Activated naive CD4-positive, alpha-beta T cell treated with anti-CD3 and anti-CD28 coated beads, Interleukin-2, amount 50 U/mL, for 24 hours (primary cell): ENCODE measurements at regions not wholly inside any gene's neighbourhood (a gene's known extent, or its start where the extent isn't known, plus 50 kb on each side); places are given as distances from the start of the nearest gene placed in this dataset.

Source experiments
- H3K27ac Mint-ChIP-seq: one replicate; pipeline ENCODE4 v1.8.0; 2021; ENCODE audit warnings: mild to moderate bottlenecking, mixed read lengths
- H3K27me3 Mint-ChIP-seq: one replicate; pipeline ENCODE4 v1.8.0; 2021; ENCODE audit warnings: mixed read lengths
- H3K36me3 Mint-ChIP-seq: one replicate; pipeline ENCODE4 v1.8.0; 2021; ENCODE audit warnings: mixed read lengths
- H3K4me1 Mint-ChIP-seq: one replicate; pipeline ENCODE4 v1.8.0; 2021; ENCODE audit warnings: mixed read lengths
- H3K4me3 Mint-ChIP-seq: one replicate; pipeline ENCODE4 v1.8.0; 2021; ENCODE audit warnings: mild to moderate bottlenecking, mixed read lengths
- H3K9me3 Mint-ChIP-seq: one replicate; pipeline ENCODE4 v1.8.0; 2021; ENCODE audit warnings: mixed read lengths

- Mint-ChIP-seq H3K27me3 (no peaks in the 10 kb centered on the region), H3K27ac (no peak overlapping the region), H3K4me1 (no peaks in the 10 kb centered on the region), H3K36me3 (no peaks in the 10 kb centered on the region), H3K4me3 (no peak overlapping the region), H3K9me3 (no peaks in the 10 kb centered on the region)
Observed at GRCh38 chr21:22468893-22469292, 1470.7 kb downstream of the NCAM2 start.

DNA sequence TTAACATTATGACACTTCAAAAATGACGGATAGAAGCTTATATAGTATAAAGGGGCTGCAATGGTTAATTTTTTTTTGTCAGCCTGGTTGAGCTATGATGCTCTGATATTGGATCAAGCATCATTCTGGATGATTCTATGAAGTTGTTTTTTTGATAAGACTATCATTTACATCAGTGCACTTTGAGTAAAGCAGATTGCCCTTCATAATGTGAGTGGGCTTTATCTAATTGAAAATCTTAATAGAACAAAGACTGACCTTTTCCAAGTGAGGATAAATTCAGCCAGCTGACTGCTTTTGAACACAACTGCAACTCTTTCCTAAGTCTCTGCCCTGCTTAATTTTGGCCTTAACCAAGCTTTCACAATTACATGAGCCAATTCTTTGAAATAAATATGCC, 1476.2 kb downstream of the NCAM2 start:
- H3K4me1 Mint-ChIP-seq, result no peaks in the 10 kb centered on the region
- H3K36me3 Mint-ChIP-seq, result no peaks in the 10 kb centered on the region
- no peak overlapping the region for H3K27ac Mint-ChIP-seq
- no peak overlapping the region for H3K4me3 Mint-ChIP-seq
- peaks cover 10% of the 10 kb centered on the region for H3K9me3 Mint-ChIP-seq
- no peaks in the 10 kb centered on the region for H3K27me3 Mint-ChIP-seq

GRCh38 chr21:22476214-22476613, 1478.0 kb downstream of the NCAM2 start:
- H3K4me3 Mint-ChIP-seq, result no peak overlapping the region
- H3K4me1 Mint-ChIP-seq, result no peaks in the 10 kb centered on the region
- no peak overlapping the region for H3K27ac Mint-ChIP-seq
- peaks cover 14% of the 10 kb centered on the region for H3K9me3 Mint-ChIP-seq
- no peaks in the 10 kb centered on the region for H3K36me3 Mint-ChIP-seq
- H3K27me3 Mint-ChIP-seq, result no peaks in the 10 kb centered on the region

- Mint-ChIP-seq H3K27ac (no peak overlapping the region), H3K9me3 (peaks cover 14% of the 10 kb centered on the region), H3K4me1 (no peaks in the 10 kb centered on the region), H3K4me3 (no peak overlapping the region), H3K27me3 (no peaks in the 10 kb centered on the region), H3K36me3 (no peaks in the 10 kb centered on the region)
Observed at GRCh38 chr21:22476726-22477646, 1478.8 kb downstream of the NCAM2 start.

DNA sequence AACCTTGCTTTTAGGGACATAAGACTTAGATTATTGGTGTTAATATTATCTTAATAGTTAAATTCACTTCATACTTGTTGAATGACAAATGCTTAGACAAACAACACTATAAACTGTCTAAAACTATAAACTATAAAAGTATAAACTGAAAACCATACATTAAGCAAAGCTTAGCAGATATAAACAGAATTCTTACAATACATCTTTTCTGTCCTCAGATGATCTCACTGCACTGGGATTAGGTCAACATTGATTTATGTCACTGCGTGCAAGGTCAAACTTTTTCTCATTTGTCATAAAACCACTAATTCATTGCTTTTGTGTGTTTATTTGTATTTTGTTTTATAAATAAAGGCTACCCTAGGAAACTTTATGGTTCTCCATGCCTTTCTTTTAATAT, 1491.8 kb downstream of the NCAM2 start:
- Mint-ChIP-seq H3K4me1 (no peaks in the 10 kb centered on the region), H3K9me3 (peaks cover 7% of the 10 kb centered on the region), H3K4me3 (no peak overlapping the region), H3K27ac (no peak overlapping the region), H3K36me3 (no peaks in the 10 kb centered on the region), H3K27me3 (no peaks in the 10 kb centered on the region)

GRCh38 chr21:22516230-22516629, 1518.0 kb downstream of the NCAM2 start:
- Mint-ChIP-seq H3K27ac (no peak overlapping the region), H3K4me1 (no peaks in the 10 kb centered on the region), H3K36me3 (no peaks in the 10 kb centered on the region), H3K9me3 (no peaks in the 10 kb centered on the region), H3K4me3 (no peak overlapping the region), H3K27me3 (no peaks in the 10 kb centered on the region)

- Mint-ChIP-seq H3K27ac (no peak overlapping the region), H3K27me3 (no peaks in the 10 kb centered on the region), H3K4me1 (no peaks in the 10 kb centered on the region), H3K36me3 (no peaks in the 10 kb centered on the region), H3K9me3 (peaks cover 29% of the 10 kb centered on the region), H3K4me3 (no peak overlapping the region)
Observed at GRCh38 chr21:22535630-22536029, 1537.4 kb downstream of the NCAM2 start.

GRCh38 chr21:22536509-22536908, 1538.3 kb downstream of the NCAM2 start:
- Mint-ChIP-seq H3K36me3 (no peaks in the 10 kb centered on the region), H3K4me3 (no peak overlapping the region), H3K27ac (no peak overlapping the region), H3K9me3 (peaks cover 29% of the 10 kb centered on the region), H3K4me1 (no peaks in the 10 kb centered on the region), H3K27me3 (no peaks in the 10 kb centered on the region)

DNA sequence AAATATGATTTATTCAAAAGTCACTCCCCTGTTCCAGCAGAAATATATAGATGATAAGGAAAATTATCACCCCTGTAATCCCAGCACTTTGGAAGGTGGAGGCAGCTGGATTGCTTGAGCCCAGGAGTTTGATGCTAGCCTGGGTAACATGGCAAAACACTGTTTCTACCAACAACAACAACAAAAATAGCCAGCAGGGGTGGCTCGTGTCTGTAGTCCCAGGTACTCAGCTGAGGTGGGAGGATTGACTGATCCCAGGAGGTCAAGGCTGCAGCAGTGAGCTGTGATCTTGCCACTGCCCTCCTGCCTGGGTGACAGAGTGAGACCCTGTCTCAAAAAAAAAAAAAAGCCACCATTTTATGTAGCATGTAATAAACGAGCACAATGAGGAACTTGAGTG, 1546.5 kb downstream of the NCAM2 start:
- H3K27me3 Mint-ChIP-seq, result no peaks in the 10 kb centered on the region
- H3K4me1 Mint-ChIP-seq, result no peaks in the 10 kb centered on the region
- H3K27ac Mint-ChIP-seq, result no peak overlapping the region
- H3K9me3 Mint-ChIP-seq, result no peaks in the 10 kb centered on the region
- H3K4me3 Mint-ChIP-seq, result no peak overlapping the region
- no peaks in the 10 kb centered on the region for H3K36me3 Mint-ChIP-seq

DNA sequence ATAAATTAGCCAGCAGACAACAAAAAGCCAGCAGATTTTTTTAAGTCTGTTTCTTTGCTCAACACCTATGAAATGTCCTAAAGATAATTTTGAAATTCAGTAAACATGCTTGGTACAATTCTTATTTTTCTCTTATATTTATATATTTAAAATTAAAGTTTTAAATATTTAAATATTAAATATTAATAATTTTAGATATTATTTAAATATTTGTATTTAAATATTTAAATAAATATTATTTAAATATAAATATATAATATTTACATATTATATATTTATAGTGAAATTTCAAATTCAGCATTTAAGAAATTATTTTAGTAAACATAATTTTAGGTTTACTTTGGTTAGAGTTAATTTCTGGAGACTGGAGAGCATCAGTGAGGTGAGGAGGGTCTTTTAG, 1554.2 kb downstream of the NCAM2 start:
- no peaks in the 10 kb centered on the region for H3K27me3 Mint-ChIP-seq
- H3K36me3 Mint-ChIP-seq, result no peaks in the 10 kb centered on the region
- H3K4me3 Mint-ChIP-seq, result no peak overlapping the region
- no peaks in the 10 kb centered on the region for H3K4me1 Mint-ChIP-seq
- no peaks in the 10 kb centered on the region for H3K9me3 Mint-ChIP-seq
- no peak overlapping the region for H3K27ac Mint-ChIP-seq

GRCh38 chr21:22554690-22555316, 1556.6 kb downstream of the NCAM2 start:
- Mint-ChIP-seq H3K36me3 (no peaks in the 10 kb centered on the region), H3K4me1 (no peaks in the 10 kb centered on the region), H3K9me3 (peaks cover 4% of the 10 kb centered on the region), H3K4me3 (no peak overlapping the region), H3K27ac (no peak overlapping the region), H3K27me3 (no peaks in the 10 kb centered on the region)

DNA sequence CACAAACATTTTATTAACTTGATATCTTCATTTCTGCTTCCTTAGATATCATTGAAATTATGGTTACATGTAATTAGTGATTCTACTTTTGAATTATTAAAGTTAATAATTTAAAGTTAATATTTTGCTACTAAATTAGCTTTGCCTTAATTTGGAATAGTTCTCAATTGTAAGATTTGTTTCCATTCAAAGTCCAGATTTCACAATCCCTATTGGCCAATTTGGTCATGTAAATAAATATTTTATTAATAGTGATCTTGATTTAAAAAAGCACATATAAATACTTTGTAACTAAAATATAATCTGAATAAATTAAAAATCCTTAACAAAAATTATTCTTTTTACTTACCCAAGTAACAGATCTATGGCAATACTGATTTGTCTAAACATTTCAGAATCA, 1558.6 kb downstream of the NCAM2 start:
- no peak overlapping the region for H3K4me3 Mint-ChIP-seq
- peaks cover 4% of the 10 kb centered on the region for H3K9me3 Mint-ChIP-seq
- H3K4me1 Mint-ChIP-seq, result no peaks in the 10 kb centered on the region
- H3K27me3 Mint-ChIP-seq, result no peaks in the 10 kb centered on the region
- H3K36me3 Mint-ChIP-seq, result no peaks in the 10 kb centered on the region
- no peak overlapping the region for H3K27ac Mint-ChIP-seq

DNA sequence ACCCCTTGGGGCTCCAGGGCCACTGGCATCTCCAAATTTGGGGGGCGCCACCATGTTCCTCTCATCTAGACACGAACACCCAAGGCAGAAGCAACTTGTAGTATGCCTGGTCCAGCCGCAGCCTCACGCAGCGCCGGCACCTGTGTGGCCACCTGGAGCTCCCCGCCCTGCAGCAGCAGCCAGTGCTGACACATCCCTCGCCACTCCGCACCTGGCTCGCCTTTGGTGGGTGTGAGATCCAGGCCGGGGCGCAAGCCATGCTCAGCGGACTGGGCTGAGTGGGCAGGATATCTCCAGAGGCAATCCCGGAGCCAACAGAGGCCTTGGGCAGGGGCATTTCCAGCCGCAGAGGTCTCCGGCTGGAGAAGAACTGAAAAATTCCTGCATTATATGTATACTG, 1563.7 kb downstream of the NCAM2 start:
- no peaks in the 10 kb centered on the region for H3K27me3 Mint-ChIP-seq
- H3K4me1 Mint-ChIP-seq, result no peaks in the 10 kb centered on the region

DNA sequence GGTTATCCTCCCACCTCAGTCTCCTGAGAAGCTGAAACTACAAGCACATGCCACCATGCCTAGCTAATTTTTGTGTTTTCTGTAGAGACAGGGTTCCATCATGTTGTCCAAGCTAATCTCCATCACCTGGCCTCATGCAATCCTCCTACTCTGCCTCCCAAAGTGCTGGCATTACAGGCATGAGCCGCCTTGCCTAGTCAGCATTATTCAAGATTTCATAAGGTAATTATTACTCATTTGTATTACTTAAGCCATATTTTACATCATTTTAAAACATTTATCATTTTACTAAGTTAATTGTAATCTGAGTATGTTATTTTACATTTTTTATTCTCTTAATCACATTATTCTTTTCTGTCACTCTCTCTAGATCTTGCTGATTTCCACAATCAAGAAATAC, 1575.6 kb downstream of the NCAM2 start:
- Mint-ChIP-seq H3K27ac (no peak overlapping the region), H3K4me3 (no peak overlapping the region), H3K4me1 (no peaks in the 10 kb centered on the region), H3K9me3 (no peaks in the 10 kb centered on the region), H3K36me3 (no peaks in the 10 kb centered on the region), H3K27me3 (no peaks in the 10 kb centered on the region)

More for the DNA sequence above, 1563.7 kb downstream of the NCAM2 start:
- Mint-ChIP-seq H3K27ac (no peak overlapping the region), H3K4me3 (no peak overlapping the region), H3K36me3 (no peaks in the 10 kb centered on the region), H3K9me3 (peaks cover 4% of the 10 kb centered on the region)

- no peaks in the 10 kb centered on the region for H3K9me3 Mint-ChIP-seq
- H3K4me1 Mint-ChIP-seq, result no peaks in the 10 kb centered on the region
- H3K36me3 Mint-ChIP-seq, result no peaks in the 10 kb centered on the region
- H3K27ac Mint-ChIP-seq, result no peak overlapping the region
- H3K27me3 Mint-ChIP-seq, result no peaks in the 10 kb centered on the region
- no peak overlapping the region for H3K4me3 Mint-ChIP-seq
Observed at GRCh38 chr21:22575165-22575584, 1577.0 kb downstream of the NCAM2 start.

DNA sequence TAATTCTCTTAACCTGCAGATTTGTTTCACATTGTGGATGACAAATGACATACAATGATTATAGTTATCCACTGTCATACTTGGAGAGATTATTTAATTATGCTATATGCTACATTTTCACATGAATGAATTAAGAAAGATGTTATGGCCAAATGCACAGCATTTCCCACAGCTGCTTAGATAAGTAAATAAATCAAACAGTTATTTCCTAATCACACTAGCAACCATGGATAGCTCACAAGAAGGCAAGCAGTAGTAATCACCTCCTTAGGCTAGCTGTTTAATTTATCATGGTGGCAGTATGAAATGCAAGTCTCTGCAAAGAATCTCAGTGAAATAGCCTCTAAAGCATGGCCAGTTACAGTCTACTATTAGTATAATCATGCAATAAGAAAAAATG, 1581.5 kb downstream of the NCAM2 start:
- Mint-ChIP-seq H3K27me3 (no peaks in the 10 kb centered on the region), H3K4me1 (no peaks in the 10 kb centered on the region), H3K27ac (no peak overlapping the region), H3K9me3 (no peaks in the 10 kb centered on the region), H3K4me3 (no peak overlapping the region), H3K36me3 (no peaks in the 10 kb centered on the region)
